Esophagus muscularis mucosa (tissue), 4 donors: ENCODE measurements at regions not wholly inside any gene's neighbourhood (a gene's known extent, or its start where the extent isn't known, plus 50 kb on each side); places are given as distances from the start of the nearest gene placed in this dataset.
"Not testable (repeated sequence)": the region's sequence is repeated elsewhere in the genome, so short reads cannot be mapped to it uniquely, and the experiment has no call there.

Source experiments
- CTCF ChIP-seq, 3 experiments: fragments of 200-600 bp in 2 of 3; fragments of 450-650 bp in 1 of 3; sonication (generic) in 2 of 3; IDR thresholded peaks; one replicate each; pipeline ENCODE4 v1.5.1; 2017 to 2019; ENCODE audit warnings: antibody characterized with exemption in 3 of 3, mild to moderate bottlenecking in 2 of 3, moderate library complexity in 1 of 3
- EP300 ChIP-seq: sonication (generic); formaldehyde crosslinking; IDR thresholded peaks from one replicate; pipeline ENCODE4 v1.6.1; 2017; ENCODE audit warnings: antibody characterized with exemption
- POLR2A ChIP-seq: fragments of 450-650 bp; IDR thresholded peaks from one replicate; pipeline ENCODE4 v1.6.1; 2017; ENCODE audit warnings: antibody characterized with exemption, moderate library complexity, mild to moderate bottlenecking, low read depth

- not testable (repeated sequence) for TF ChIP-seq EP300; CTCF (IDR thresholded peaks at IDR 0.05); POLR2A
Observed at GRCh38 chrX:137934214-137934613, 368.3 kb downstream of the ZIC3 start.
